HG03108 (cell line): ENCODE measurements at regions not wholly inside any gene's neighbourhood (a gene's known extent, or its start where the extent isn't known, plus 50 kb on each side); places are given as distances from the start of the nearest gene placed in this dataset.
"Not testable (repeated sequence)": the region's sequence is repeated elsewhere in the genome, so short reads cannot be mapped to it uniquely, and the experiment has no call there.

Source experiments
- ATAC-seq: cut with Tn5 transposase; IDR thresholded peaks from one replicate; pipeline ENCODE4 v1.9.1; 2021; ENCODE audit warnings: moderate library complexity; ENCODE audit not compliant: unreplicated experiment

DNA sequence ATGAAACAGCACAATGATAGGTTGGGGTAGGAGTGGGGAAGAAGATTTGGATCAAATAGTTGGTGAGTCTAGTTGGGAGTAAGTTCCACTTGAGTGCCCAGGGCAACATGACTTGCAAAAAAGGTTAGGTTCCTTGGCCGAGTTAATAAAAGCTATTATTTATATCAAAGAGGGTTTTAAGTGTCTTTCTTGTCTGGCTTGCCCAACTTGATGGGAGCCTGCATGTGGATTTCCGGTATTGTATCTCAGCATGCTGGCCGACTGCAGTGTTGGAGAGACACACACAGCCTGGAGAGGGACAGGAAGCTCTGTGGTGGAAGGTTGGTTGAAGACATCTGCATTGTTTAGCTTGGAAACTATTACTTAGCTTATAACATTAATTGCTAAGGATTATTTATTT, 449.5 kb upstream of the TBL1XR1 start:
- ATAC-seq: peak; percentile 67

DNA sequence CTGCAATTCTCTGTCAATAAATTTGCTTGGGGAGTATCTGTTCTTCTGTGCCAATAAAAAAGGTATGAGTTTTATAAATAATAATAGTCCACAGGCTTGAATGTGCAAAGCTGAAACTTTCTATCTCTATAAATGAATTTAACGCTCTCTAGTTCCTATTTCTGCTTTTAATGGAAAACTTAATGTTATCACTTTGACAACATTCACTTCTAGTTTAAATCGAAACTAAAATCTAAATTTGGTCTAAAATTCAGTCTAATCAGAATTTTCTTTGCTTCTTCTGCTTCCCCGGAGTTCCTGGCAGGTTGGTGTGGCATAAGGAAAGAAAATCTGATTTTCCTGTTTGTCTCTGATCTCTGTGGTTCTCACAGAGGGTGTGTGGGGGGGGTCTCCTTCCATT, 450.1 kb upstream of the TBL1XR1 start:
- ATAC-seq: no peak

DNA sequence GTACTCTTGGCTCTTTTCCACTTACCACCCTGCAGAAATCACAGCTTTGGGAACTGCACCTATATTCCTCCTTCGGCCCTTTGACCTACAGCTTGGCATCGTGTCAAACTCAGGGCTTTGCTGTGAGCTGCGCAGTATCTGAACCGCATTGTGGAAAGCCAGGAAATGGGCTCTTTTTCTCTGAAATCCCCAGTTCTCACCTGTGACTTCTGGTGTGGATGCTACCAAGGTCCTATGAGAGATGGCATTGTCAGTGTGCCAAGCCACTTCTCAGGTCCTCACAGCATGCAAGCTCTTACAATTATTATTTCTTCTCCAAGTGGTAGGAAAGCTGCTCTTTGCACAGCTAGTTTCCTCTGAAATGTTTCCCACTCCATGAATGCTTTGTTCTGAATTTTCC, 450.6 kb upstream of the TBL1XR1 start:
- ATAC-seq: no peak

DNA sequence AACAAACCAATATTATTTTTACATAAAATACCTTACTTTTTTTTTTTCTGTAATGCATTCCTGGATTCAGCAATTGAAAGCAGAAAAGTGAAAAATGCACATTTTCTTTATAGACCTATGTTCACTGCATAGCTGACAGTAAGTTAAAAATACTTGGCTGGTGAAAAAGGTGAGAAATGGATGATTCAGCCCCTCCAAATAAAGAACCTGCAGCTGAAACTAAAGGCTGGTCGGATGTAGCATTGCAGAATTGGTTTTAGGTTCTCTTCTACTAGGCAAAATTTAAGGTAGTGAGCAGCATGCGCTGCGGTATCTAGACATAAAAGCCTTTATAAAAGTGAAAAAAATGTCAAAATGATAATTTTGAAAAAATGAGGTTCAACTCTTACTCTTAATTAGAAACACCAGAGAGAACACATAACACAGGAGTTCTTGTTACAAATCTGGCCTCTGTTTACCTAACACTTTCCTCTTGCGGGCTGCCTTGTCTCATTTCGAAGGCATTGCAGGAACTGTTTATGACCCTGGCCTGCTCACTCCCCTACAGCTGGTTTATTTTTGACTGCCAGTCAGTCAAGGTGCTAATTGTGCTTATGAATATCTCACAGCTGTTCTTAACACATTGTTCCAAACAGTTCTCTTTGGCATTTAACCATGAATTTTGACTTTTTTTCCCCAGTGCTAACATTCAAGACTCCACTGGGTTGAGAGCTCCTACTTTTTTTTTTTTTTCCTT, 455.4 kb upstream of the TBL1XR1 start:
- no peak for ATAC-seq

DNA sequence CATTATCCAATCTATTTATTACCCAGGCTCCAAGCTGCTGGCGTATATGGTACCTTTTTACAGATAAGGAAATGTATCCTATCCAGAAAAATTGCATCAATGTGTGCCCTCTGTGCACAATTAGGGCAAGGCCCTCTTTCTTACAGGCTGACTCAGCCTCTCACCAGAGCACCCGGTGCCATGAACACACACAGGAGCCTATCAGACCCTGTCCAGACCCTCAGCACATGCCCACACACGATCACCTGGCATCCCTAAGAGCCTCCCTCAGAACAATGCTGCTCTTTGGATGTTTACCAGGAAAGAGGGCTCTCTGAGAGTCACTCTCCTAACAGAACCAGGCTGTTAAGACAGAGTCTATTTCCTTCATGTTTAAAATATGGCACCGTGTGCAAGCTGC, 460.0 kb upstream of the TBL1XR1 start:
- ATAC-seq: no peak

DNA sequence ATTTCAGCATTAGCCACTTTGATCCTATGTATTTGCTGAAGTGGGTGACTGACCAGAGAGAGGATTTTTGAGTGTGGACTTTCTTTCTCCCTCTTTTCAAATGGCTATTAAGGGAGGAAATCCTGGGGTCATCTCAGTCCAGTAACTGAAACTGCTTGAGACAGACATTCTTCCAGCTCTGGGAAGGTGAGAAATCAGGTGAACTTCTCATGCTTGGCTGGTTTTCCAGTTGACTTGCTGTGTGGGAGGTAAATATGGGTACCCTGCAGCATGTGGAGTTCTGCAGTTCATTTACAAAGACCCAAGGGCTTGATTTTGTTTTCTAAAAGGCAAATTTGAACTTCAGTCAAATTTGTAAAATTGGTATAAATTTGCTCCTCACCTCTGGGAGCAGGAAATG, 461.1 kb upstream of the TBL1XR1 start:
- ATAC-seq: no peak

DNA sequence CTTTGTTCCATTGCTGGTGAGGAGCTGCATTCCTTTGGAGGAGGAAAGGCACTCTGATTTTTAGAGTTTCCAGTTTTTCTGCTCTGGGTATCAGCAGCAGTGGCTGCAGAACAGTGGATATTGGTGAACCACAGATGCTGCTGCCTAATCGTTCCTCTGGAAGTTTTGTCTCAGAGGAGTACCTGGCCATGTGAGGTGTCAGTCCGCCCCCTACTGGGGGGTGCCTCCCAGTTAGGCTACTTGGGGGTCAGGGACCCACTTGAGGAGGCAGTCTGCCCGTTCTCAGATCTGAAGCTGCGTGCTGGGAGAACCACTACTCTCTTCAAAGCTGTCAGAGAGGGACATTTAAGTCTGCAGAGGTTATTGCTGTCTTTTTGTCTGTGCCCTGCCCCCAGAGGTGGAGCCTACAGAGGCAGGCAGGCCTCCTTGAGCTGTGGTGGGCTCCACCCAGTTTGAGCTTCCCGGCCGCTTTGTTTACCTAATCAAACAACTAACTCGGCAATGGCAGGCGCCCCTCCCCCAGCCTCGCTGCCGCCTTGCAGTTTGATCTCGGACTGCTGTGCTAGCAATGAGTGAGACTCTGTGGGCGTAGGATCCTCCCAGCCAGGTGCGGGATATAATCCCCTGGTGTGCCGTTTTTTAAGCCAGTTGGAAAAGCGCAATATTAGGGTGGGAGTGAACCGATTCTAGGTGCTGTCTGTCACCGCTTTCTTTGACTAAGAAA, 467.3 kb upstream of the TBL1XR1 start:
- not testable (repeated sequence) for ATAC-seq

DNA sequence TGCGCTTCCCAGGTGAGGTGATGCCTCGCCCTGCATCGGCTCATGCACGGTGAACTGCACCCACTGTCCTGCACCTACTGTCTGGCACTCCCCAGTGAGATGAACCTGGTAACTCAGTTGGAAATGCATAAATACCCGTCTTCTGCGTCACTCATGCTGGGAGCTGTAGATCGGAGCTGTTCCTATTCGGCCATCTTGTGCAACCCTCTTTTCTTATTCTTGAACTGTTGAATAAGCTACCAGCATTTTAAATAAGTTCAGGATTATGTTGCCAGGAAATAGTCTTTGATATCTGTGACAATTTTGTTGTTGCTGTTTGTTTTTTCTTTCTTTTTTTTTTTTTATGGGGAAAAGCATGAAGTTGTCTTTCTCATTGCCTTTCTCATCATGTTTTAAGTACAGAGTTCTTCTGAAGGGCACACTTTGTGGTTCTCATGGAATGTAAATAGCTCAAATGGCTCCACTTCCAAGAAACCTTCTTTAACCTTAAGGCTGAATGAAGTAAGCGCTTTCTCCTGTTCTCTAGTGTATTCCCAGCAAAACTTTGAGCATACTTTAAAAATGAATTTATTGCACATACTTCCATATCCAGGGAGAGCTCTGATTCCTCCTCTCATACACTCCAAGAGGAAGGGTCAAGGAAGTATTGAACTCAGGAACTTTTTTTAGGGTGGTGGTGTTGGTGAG, 468.0 kb upstream of the TBL1XR1 start:
- ATAC-seq: no peak

DNA sequence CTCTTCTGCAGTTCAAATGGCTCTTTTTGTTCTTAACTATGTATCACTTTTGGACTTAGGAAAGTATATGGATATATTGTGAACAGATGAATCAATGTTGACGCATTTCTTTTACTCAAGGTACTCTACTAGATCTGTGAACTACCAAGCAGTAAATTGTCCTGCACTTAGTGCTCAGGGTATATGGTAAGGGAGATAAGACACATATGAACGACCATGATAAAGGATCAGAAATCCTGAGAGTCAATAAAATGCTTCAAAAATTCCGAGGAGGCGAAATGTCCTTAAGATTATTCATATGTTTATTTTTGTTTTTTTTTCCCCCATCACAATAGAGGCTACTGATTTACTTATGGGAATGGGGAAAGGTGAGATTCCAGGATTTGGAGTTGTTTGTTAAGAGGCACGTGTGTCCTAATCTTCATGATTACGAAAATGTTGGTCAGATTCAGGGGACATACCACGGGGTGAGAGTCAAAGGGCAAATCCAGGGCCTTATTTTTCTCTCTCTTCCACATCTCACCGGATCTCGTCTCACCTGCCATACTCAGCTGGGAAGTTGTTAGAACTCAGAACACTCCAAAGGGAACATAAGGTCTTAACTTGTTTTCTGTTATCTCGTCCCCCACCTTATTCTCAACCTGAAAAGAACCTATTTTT, 475.1 kb upstream of the TBL1XR1 start:
- no peak for ATAC-seq

DNA sequence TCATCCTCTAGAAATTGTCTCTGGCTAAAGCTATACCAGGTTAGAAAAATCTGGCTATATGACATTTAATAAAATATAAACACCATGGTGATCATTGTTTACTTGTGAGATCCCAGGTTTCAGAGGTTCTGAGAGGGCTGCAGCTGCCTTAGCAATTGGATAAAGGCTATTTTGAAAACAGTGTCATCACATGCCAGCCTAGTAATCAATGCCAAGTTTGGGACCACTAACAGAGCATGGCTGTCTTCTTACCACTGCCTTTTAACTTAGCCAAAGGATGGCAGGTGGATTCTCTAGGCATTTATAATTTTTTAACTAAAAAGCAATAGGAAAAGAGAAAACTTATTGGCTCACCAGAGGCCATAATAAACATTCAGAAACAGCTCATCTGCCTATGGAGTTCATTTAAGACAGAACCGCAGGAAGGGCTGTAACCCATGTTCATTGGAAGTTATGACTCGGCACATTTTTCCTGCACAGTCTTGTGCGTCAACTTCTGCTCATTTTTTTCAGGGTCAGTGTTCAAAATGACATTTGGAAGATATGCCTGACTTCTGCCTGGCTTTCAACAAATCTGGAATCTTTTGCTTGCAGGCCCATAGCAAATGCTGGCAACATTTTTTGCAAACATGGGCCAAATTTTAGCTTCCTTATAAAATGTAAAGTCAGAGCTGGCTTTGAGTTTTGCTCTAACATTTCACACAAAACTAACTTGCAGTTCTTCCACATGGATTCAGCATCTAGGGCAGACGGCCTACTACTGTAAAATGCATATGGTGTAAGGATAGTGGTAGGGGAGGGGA, 476.0 kb upstream of the TBL1XR1 start:
- no peak for ATAC-seq

DNA sequence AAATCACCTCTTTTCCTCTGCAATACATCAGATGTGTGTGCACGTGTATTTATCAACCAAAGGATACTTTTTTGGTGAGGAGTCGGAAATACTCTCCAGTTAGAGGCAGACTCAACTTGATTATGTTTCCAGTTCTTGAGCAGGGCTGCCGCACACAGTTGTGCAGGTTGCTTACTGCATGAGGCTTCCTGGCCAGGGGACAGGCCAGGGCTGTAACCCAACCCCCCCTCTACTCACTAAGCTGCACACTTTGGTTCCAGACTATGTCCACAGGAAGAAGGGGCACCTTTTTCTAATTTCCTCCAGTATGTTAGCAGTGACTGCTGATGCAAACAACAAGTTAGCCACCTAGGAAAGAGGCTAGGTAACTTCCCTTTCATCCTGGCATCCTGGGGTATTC, 476.9 kb upstream of the TBL1XR1 start:
- no peak for ATAC-seq

DNA sequence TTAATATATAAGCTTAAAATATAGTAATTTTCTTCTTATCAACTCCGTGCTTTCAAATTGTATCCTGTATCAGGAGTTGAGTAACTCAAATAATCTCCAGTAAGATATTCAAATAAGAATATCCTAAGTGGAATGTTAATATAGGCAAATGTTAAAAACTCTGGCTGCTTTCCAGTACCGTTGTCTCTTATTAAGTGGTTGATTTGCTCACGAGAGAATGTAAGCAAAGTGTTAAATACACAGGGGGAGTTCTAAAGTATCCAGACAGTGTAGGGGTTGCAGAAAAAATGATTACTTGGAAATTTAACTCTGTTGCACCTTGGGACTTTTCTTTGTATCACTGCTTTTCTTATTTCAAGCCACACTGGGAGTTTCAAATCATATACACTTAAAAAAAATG, 478.9 kb upstream of the TBL1XR1 start:
- ATAC-seq: no peak

DNA sequence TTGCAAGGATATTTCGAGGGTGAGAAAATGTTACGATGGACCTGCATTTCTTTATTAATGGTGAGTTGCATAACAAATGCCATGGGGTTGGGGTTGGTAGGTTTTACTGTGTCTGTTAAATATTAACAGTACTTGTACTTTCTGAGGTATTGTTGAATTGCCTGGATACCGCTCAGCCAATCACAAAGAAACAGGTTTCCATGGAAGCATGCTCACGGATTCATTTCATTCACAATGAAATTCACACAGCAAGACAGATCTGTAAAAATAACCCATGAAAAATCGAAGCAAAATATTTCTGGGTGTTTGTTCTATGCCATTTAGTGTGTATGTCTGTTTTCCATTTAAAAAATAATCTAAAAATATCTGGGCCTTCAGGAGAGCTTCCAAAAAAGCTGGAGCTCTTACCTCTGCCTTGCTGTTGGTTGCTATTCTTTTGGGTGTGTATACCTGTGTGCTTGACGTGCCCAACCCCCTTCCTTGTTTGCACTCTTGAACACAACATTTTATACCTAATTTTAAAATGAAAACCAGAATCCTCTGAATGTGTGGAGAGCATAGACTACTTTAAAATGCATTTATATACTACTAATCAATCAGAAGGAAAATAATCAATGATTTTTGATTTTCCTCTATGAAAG, 479.8 kb upstream of the TBL1XR1 start:
- ATAC-seq: no peak

DNA sequence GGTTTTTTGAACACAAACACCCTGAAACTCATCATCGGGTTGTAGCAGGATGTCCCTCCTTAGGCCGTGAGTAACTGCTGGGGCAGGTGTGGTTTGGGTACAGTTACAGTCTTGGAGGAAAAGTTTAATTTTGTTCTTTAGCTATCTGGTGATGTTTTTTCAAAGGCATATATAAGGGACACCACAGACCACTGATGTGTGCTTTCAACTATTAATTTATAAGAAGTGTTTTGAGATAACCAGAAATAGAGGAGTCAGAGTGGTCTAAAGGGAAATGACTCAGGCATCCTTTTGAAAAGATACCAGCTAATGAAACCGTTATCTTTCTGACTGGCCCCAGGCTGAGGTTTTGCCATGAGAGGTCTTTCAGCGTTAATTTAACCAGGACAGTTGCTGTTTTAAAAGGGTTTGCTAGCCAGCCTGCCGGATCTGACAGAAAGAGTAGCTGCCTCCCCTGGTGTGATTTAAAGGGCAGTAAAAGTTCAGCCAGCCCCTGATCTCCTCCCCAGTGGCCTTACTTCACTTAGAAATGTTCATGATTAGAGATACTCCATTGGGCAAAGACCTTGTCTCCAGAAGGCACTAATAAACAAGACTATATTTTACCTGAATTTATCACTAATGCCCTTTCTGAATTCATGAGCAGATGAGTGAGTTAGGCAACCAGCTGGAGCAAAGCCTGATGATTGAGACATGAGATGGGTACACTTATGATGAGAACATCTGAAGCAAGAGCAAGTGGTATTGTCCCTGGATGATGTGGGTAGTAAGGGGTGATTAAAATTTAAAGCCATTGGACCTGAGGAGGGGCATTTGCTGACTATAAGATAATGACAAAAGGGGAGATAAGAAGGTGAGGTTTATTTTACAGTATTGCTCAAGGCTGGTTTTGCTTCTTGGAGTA, 482.5 kb upstream of the TBL1XR1 start:
- ATAC-seq: peak; percentile 58

DNA sequence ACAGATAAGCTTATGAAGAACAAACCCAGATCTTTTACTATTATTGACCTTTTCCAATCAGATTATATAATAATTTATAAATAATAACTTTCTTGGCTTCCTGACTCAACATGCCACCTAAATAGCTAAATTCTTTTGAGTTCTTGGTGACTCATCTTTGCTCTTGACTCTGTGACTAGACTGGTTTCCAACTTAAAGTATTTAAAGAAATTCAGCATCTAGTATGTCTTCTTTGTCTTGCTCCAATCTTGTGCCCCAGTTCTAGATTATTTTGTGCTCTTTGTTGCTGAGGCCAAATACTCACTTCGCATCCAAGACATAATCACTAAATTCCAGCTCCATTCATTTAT, 483.2 kb upstream of the TBL1XR1 start:
- ATAC-seq: no peak

DNA sequence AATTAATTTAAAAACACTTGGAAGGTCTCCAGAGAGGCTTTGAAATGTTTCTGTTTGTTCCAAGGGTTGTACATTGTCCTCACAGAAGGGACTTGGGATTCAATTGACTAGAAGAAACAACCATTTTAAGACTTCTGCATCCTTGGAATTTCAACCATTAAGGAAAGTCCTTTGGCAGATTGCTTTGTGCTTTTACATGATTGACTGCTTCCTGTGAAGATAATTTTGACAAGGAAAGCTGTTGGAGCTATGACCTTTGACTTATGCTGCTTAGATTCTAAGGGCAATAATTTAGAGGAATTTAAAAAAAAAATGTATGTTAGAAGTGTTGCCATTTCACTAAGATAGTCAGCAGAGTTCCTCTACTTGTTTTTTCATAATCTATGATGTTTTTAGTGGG, 483.9 kb upstream of the TBL1XR1 start:
- no peak for ATAC-seq

DNA sequence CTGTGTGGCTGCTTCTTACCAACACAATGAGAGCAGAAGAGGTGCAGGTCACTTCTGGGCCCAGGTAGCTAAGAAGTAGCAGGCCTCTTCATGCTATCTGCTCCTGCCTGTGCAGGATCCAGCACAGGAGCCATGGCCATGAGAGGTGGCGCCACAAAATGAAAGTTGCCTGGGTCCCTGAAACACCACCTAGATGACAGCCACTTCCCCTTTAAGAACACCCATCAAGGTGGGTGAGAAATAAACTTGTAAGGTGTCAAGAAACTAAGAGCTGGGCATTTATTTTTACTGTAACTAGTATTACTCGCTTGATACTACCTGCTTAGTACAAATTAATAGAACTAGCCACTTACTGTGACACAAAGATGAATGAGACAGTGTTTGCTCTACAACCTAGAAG, 484.6 kb upstream of the TBL1XR1 start:
- ATAC-seq: no peak

DNA sequence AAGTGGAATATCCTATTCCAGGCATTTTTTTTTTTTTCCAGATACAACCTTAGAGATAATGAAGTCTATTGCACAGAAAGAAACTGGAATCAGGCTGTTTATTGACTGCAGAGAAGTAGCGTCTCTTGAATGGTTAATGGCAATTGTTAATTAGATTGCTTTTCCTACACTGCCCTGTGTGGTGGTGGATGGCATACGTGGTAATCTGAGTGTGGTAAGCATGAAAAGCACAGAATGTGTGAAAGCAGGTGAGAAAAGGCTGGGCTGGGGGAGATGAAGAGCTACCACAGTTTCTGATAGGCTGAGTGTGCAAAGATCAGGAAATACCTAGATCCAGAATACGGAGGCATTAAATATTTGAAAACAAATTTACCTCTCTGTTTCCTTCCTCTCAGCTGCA, 486.3 kb upstream of the TBL1XR1 start:
- no peak for ATAC-seq

DNA sequence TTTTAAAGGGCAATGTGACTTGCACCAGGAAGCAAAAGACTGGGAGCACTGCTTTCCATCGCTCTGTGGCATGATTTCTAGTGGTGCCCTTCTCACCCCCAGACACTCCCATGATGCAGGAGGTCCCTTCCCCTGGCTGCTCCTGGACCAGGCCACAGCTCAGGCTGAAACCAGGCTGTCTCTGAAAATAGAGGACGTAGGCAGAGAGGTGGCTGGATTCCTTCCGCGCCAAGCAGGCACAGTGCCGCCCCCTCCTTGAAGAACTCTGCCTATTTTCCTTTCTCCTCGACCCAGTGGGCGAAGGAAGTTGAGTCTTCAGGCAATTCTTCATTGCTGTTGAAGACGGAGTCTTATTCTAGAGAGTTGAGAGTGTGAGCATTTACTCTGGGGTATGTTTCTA, 489.4 kb upstream of the TBL1XR1 start:
- no peak for ATAC-seq
